Colonic mucosa (tissue), 4 donors: ENCODE measurements at regions not wholly inside any gene's neighbourhood (a gene's known extent, or its start where the extent isn't known, plus 50 kb on each side); places are given as distances from the start of the nearest gene placed in this dataset.

ENCODE experiments used
- DNase-seq: peaks from one replicate; pipeline ENCODE4 v3.0.0-alpha.2; 2020
- H3K27ac ChIP-seq: fragments of 200-600 bp; one replicate; pipeline ENCODE4 v1.8.0; 2021
- H3K27me3 ChIP-seq: fragments of 200-600 bp; one replicate; pipeline ENCODE4 v1.8.0; 2021
- H3K36me3 ChIP-seq: fragments of 200-600 bp; one replicate; pipeline ENCODE4 v1.8.0; 2021
- H3K4me1 ChIP-seq: fragments of 200-600 bp; one replicate; pipeline ENCODE4 v1.8.0; 2021; ENCODE audit warnings: mild to moderate bottlenecking
- H3K4me3 ChIP-seq: fragments of 200-600 bp; one replicate; pipeline ENCODE4 v1.8.0; 2021
- H3K9ac ChIP-seq, 2 donors: one replicate each; pipeline ENCODE4 v1.7.0; 2013; ENCODE audit warnings: control low read depth in 2 of 2, low read depth in 2 of 2, low read length in 2 of 2
- H3K9me3 ChIP-seq: fragments of 200-600 bp; one replicate; pipeline ENCODE4 v1.8.0; 2021
- intact Hi-C: fragments of 100-400 bp; cut with DNase I; formaldehyde crosslinking; loops from one replicate; pipeline ENCODE4 v1.14.1; 2022
- TF ChIP-seq, protein P1 (sequence below): fragments of 200-600 bp; IDR thresholded peaks from one replicate; pipeline ENCODE4 v1.8.0; 2022; ENCODE audit warnings: antibody characterized with exemption, mild to moderate bottlenecking
- donor health status: healthy.
- donor health status: DM: no; HTN: no; CAD: no.
- donor health status: DM: no; HTN: no; CAD: no.

DNA sequence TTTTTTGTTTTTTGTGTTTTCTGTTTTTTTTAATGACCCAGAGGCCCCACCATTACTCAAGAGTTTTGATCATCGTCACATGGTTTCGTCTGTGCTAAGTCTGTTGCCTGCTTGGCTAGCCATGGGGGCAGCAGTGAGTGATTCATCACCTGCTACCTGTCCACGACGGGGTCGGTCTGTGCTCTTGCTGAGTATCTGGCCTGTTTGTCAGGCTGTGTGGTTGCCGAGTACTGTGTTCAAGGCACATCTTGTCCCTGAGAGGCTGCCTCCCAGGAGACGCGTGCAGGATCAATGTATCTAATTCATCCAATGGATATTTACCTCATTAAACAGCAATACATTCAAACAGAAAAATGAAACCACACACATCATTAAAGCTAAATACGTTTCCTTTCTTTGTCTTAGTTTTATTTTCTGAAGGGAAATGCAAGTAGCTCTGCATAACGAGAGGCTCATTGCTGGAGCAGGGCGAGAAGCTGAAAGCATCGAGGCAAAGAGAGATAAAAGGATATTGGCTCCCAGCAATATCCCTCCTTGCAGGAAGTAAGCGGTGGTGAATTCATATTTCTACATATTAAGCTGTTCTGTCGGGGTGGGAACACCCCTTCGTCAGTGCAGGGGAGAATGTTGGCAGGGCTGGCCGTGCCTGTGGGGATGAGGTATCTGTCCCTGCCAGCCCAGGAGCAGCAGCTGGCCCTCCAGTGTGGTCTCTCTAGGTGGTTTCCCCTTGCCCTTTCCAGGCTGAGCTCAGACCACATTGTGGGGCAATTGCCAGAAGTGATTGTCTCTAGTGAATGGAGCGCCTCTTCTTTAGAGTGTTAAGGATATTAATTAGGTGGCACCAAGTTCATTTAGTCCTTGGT lies 166.2 kb upstream of the ASIC2 start:
- Histone ChIP-seq H3K27ac (no peak overlapping the region), H3K9me3 (no peaks in the 10 kb centered on the region), H3K36me3 (no peaks in the 10 kb centered on the region), H3K4me3 (no peak overlapping the region), H3K4me1 (no peaks in the 10 kb centered on the region), H3K9ac (no peak overlapping the region), H3K27me3 (no peaks in the 10 kb centered on the region)
- intact Hi-C loops = no loop called here
- TF ChIP-seq, protein P1, sequence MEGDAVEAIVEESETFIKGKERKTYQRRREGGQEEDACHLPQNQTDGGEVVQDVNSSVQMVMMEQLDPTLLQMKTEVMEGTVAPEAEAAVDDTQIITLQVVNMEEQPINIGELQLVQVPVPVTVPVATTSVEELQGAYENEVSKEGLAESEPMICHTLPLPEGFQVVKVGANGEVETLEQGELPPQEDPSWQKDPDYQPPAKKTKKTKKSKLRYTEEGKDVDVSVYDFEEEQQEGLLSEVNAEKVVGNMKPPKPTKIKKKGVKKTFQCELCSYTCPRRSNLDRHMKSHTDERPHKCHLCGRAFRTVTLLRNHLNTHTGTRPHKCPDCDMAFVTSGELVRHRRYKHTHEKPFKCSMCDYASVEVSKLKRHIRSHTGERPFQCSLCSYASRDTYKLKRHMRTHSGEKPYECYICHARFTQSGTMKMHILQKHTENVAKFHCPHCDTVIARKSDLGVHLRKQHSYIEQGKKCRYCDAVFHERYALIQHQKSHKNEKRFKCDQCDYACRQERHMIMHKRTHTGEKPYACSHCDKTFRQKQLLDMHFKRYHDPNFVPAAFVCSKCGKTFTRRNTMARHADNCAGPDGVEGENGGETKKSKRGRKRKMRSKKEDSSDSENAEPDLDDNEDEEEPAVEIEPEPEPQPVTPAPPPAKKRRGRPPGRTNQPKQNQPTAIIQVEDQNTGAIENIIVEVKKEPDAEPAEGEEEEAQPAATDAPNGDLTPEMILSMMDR = no peak
- no peak for DNase-seq

DNA sequence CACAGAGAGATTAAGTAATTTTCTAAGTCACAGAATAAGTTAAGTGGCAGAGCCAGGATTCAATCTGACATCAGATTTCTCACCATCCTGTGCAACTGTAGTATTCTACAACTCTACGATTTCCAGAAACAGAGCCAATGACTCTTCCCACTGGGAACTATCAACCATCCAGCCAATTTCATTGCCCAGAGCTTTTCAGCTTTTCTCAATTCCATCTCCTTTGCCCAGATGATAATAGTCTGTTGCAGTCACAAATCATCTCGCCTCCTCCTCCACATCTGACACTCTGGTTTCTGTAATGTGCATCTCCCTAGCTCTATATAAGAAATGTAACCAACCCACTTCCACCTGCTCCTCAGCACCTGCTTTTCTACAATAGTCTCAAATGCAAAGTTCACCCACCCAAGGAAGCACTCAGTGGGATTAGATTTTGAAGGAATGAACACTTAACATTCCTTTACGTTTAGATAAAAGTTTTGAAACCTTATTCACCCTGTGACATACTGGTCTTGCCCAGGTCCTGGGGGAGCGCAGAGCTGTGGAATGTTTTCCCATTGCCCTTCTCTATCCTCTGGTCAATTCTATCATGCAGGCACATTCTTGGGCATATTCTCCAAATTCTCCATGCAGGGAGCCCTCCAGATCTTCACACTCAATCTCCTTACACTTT lies 167.8 kb upstream of the ASIC2 start:
- TF ChIP-seq, protein P1 = no peak

DNA sequence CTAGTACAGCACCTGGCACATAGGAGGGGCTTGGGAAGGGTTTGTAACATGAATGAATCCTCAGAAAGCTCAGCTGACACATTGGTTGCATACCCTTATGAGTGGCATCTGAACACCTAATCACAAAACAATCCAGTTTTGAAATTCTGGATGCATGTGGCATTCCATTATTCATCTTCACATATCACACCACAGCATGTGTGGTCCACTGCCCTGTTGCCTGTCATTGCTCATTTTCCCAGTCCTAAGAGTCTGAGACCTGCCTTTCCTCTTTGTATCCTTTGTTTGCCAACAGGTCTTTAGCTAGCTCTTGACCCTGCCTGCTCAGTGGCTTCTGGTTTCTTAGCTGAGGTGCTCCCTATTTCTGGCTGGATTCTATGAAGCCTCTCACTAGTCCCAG lies 170.8 kb upstream of the ASIC2 start:
- Histone ChIP-seq H3K4me3 (no peak overlapping the region), H3K9ac (no peak overlapping the region), H3K9me3 (no peaks in the 10 kb centered on the region), H3K27ac (no peak overlapping the region), H3K27me3 (no peaks in the 10 kb centered on the region), H3K36me3 (no peaks in the 10 kb centered on the region), H3K4me1 (no peaks in the 10 kb centered on the region)
- DNase-seq = no peak
- intact Hi-C loops = no loop called here
- TF ChIP-seq, protein P1 = no peak

More for the DNA sequence above, 167.8 kb upstream of the ASIC2 start:
- Histone ChIP-seq H3K27me3 (no peaks in the 10 kb centered on the region), H3K4me3 (no peak overlapping the region), H3K9ac (no peak overlapping the region), H3K27ac (no peak overlapping the region), H3K9me3 (no peaks in the 10 kb centered on the region), H3K4me1 (no peaks in the 10 kb centered on the region), H3K36me3 (no peaks in the 10 kb centered on the region)
- no peak for DNase-seq
- intact Hi-C loops = no loop called here

GRCh38 chr17:33464669-33465280 lies 171.7 kb upstream of the ASIC2 start:
- no peaks in the 10 kb centered on the region for H3K36me3 ChIP-seq
- H3K4me1 ChIP-seq = no peaks in the 10 kb centered on the region
- H3K9ac ChIP-seq = no peak overlapping the region
- intact Hi-C loops = no loop called here
- DNase-seq = no peak
- H3K27me3 ChIP-seq = no peaks in the 10 kb centered on the region
- TF ChIP-seq, protein P1 = no peak
- no peaks in the 10 kb centered on the region for H3K9me3 ChIP-seq
- H3K27ac ChIP-seq = no peak overlapping the region
- no peak overlapping the region for H3K4me3 ChIP-seq

DNA sequence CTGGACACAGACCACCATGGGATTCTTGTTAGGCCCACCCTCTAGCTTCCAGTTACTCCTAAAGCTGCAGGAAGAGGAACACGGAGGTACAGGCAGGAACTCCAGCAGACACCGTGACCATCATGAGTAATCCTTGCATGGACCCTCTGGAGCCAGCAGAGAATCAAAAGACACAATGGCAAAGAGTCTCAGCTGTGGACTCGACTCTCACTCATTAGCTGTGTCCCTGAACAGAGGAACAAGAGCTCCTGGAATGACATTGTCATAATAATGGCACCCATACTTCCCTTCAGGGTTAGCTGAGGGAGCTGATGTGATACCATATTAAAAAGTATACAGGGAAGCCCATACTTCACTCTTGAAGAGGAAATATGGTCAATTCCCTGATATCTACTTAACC lies 176.3 kb upstream of the ASIC2 start:
- Histone ChIP-seq H3K27me3 (no peaks in the 10 kb centered on the region), H3K36me3 (no peaks in the 10 kb centered on the region), H3K4me3 (no peak overlapping the region), H3K4me1 (no peaks in the 10 kb centered on the region), H3K9ac (no peak overlapping the region), H3K9me3 (no peaks in the 10 kb centered on the region), H3K27ac (no peak overlapping the region)
- no peak for DNase-seq
- TF ChIP-seq, protein P1 = no peak
- intact Hi-C loops = no loop called here
